Kidney (tissue), 13 donors: ENCODE measurements at regions not wholly inside any gene's neighbourhood (a gene's known extent, or its start where the extent isn't known, plus 50 kb on each side); places are given as distances from the start of the nearest gene placed in this dataset.

ENCODE experiments used
- DNase-seq, 5 donors: peaks; one replicate each; pipeline ENCODE4 v3.0.0-alpha.2; 2013 to 2020
- FAIRE-seq: peaks from 2 replicates; lab custom pipeline; 2012; peaks lifted over from hg19 to GRCh38; lab: Jason Lieb, UNC
- H3K27ac ChIP-seq, 2 donors: one replicate each; pipeline ENCODE4 v1.7.0; 2013; ENCODE audit warnings: low read depth in 2 of 2, low read length in 2 of 2, inconsistent platforms in 1 of 2
- H3K27me3 ChIP-seq: one replicate; pipeline ENCODE4 v1.7.1; 2013; ENCODE audit warnings: low read length, inconsistent platforms; ENCODE audit not compliant: control insufficient read depth, insufficient read depth
- H3K36me3 ChIP-seq, 3 donors: one replicate each; pipeline versions ENCODE4 v1.7.0 to v1.7.1; 2013; ENCODE audit warnings: low read length in 3 of 3, control low read depth in 1 of 3, inconsistent platforms in 1 of 3; ENCODE audit not compliant: insufficient read depth in 3 of 3, control insufficient read depth in 2 of 3
- H3K4me1 ChIP-seq, 3 donors: one replicate each; pipeline versions ENCODE4 v1.7.0 to v1.7.1; 2013; ENCODE audit warnings: low read length in 3 of 3, inconsistent platforms in 1 of 3, low read depth in 1 of 3; ENCODE audit not compliant: control insufficient read depth in 2 of 3, insufficient read depth in 2 of 3
- H3K4me3 ChIP-seq, 3 donors: one replicate each; pipeline versions ENCODE4 v1.7.0 to v1.8.1; 2013; ENCODE audit warnings: low read length in 3 of 3, control low read depth in 1 of 3, inconsistent platforms in 1 of 3
- H3K9ac ChIP-seq, 3 donors: one replicate each; pipeline versions ENCODE4 v1.7.0 to v1.7.1; 2013; ENCODE audit warnings: low read length in 3 of 3, control low read depth in 1 of 3, inconsistent platforms in 1 of 3
- H3K9me3 ChIP-seq, 3 donors: one replicate each; pipeline versions ENCODE4 v1.7.0 to v1.7.1; 2013; ENCODE audit warnings: low read length in 3 of 3, control low read depth in 1 of 3, inconsistent platforms in 1 of 3; ENCODE audit not compliant: control insufficient read depth in 2 of 3, insufficient read depth in 1 of 3
- intact Hi-C: fragments of 100-400 bp; cut with DNase I; formaldehyde crosslinking; loops from one replicate; pipeline ENCODE4 v1.11.1; 2022
- TF ChIP-seq, protein P1 (sequence below): IDR thresholded peaks from 3 replicates; pipeline ENCODE4 v1.5.1; 2012; ENCODE audit warnings: mild to moderate bottlenecking, moderate library complexity, borderline replicate concordance; ENCODE audit not compliant: insufficient read depth; ENCODE audit errors: extremely low read depth
- donor health status: control.
- donor health status: control.
- donor health status: control.
- donor health status: control.
- donor health status: control.
- donor health status: DM: yes; HTN: yes; CAD: no.
- donor health status: Normal renal cell carcinoma (clear cell type).

DNA sequence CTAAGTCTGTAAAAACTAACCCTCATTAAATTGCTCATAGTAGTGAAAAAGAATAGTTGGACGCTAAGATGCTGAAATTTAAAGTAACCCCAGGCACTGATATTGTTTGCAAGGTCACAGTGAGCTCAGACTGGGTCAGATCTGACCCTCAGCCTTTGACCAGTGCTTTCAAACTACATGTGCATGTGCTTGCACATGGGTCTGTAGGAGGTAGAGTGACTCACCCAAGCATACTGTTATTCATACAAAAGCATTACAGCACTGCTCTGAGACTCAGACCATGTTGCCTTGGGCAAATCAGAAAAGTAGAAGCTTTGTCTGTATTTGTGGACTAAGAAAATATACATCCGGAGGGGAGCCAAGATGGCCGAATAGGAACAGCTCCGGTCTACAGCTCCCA lies 326.4 kb upstream of the MARCKS start:
- DNase-seq (no peak), FAIRE-seq (no peak)
- intact Hi-C loops: no loop called here
- Histone ChIP-seq H3K36me3 (no peaks in the 10 kb centered on the region), H3K4me1 (no peaks in the 10 kb centered on the region), H3K27me3 (no peaks in the 10 kb centered on the region), H3K27ac (no peak overlapping the region), H3K9me3 (no peaks in the 10 kb centered on the region), H3K4me3 (no peak overlapping the region), H3K9ac (no peak overlapping the region)
- TF ChIP-seq, protein P1, sequence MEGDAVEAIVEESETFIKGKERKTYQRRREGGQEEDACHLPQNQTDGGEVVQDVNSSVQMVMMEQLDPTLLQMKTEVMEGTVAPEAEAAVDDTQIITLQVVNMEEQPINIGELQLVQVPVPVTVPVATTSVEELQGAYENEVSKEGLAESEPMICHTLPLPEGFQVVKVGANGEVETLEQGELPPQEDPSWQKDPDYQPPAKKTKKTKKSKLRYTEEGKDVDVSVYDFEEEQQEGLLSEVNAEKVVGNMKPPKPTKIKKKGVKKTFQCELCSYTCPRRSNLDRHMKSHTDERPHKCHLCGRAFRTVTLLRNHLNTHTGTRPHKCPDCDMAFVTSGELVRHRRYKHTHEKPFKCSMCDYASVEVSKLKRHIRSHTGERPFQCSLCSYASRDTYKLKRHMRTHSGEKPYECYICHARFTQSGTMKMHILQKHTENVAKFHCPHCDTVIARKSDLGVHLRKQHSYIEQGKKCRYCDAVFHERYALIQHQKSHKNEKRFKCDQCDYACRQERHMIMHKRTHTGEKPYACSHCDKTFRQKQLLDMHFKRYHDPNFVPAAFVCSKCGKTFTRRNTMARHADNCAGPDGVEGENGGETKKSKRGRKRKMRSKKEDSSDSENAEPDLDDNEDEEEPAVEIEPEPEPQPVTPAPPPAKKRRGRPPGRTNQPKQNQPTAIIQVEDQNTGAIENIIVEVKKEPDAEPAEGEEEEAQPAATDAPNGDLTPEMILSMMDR: no peak

DNA sequence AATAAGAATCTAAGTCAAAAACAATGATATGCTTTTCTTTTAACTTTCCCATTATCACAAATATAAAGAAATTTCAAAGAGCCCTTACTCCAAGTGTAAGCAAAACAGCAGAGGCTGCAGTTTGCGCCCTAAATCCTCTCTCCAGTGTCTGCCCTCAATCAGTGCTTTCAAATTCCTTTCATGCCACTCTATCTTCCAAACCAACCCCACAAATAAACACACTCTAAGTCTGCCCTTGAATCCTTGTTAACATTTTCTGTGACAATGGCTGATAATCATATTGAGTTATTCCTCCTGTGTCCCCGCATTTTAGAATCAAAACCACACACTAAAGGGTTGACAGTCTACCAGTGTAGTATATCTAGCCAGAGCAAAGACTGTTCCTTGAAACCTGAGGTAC lies 317.9 kb upstream of the MARCKS start:
- no peak overlapping the region for H3K27ac ChIP-seq
- DNase-seq: no peak
- H3K4me3 ChIP-seq: no peak overlapping the region
- no peaks in the 10 kb centered on the region for H3K36me3 ChIP-seq
- H3K9ac ChIP-seq: no peak overlapping the region
- H3K9me3 ChIP-seq: no peaks in the 10 kb centered on the region
- TF ChIP-seq, protein P1: no peak
- no peaks in the 10 kb centered on the region for H3K4me1 ChIP-seq
- no peaks in the 10 kb centered on the region for H3K27me3 ChIP-seq
- no peak for FAIRE-seq
- intact Hi-C loops: no loop called here

DNA sequence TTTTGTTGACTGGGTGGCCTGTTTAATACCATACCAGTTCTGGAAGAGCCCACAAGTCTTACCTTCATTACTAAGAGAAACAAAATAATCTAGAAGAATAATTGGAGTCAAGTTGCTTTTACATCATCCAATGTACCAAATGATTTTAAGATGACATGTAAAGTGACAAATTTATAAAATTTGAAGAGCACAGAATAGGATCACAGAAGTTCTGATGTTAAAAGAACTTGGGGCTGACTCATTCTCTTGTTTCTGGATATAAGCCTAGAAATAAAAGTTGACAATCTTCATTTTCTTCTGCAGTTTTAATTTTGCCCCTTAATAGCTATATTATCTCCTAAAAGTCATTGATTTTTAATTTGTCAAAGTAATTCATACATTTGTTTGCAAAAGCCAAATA lies 317.5 kb upstream of the MARCKS start:
- Histone ChIP-seq H3K4me3 (no peak overlapping the region), H3K4me1 (no peaks in the 10 kb centered on the region), H3K27me3 (no peaks in the 10 kb centered on the region), H3K9me3 (no peaks in the 10 kb centered on the region), H3K36me3 (no peaks in the 10 kb centered on the region), H3K9ac (no peak overlapping the region), H3K27ac (no peak overlapping the region)
- no peak for FAIRE-seq
- DNase-seq: no peak
- intact Hi-C loops: no loop called here
- TF ChIP-seq, protein P1: no peak

DNA sequence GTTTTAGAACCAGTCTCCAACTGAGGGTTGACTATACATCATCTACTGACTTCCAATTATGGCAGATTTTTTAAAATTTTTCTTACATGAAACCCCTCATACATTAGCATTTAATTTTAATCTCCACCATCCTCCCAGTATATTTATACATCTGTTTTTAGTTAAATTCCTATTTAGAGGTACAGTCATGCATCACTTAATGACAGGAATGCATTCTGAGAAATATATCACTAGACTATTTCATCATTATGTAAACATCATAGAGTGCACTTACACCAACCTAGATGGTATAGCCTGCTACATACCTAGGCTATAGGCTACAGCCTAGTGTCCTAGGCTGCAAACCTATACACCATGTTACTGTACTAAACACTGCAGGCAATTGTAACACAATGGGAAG lies 316.7 kb upstream of the MARCKS start:
- intact Hi-C loops: no loop called here
- FAIRE-seq: no peak
- Histone ChIP-seq H3K4me1 (no peaks in the 10 kb centered on the region), H3K27ac (no peak overlapping the region), H3K9ac (no peak overlapping the region), H3K4me3 (no peak overlapping the region), H3K27me3 (no peaks in the 10 kb centered on the region), H3K36me3 (no peaks in the 10 kb centered on the region), H3K9me3 (no peaks in the 10 kb centered on the region)
- TF ChIP-seq, protein P1: no peak
- no peak for DNase-seq
